DMS114 treated with DMSO at 0.1 percent for 48 hours (cell line): ENCODE measurements at regions not wholly inside any gene's neighbourhood (a gene's known extent, or its start where the extent isn't known, plus 50 kb on each side); places are given as distances from the start of the nearest gene placed in this dataset.
"Not testable (repeated sequence)": the region's sequence is repeated elsewhere in the genome, so short reads cannot be mapped to it uniquely, and the experiment has no call there.

Experiments
- DNase-seq: peaks from one replicate; lab custom pipeline; 2025; ENCODE audit not compliant: unreplicated experiment; lab: John Stamatoyannopoulos, UW

DNA sequence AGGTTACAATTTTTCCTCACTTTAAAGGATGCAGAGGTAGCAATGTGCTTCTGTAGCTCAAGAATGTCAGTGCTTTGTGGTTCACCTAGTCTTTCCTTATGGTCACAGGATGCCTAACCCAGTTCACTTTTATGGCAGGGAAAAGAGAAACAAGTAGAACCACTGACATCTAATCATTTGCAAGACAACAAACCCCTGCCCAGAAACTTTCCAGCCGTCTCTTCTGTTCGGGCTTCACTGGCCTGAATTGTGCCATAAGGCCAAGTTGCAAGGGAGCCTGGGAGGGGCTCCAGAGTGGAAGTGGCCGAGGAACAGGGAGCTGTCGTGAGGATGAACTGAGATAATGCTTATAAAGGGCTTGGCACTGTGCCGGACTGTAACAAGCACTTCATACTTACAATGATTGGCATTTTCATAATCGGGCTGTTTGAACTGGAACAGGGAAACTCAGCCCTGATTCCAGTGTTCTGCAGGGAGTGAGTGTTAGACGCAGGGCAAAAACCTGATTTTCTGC is 212.6 kb downstream of the BCAS1 start:
- DNase-seq: peak; percentile 81

GRCh38 chr20:53856300-53857295 is 213.8 kb downstream of the BCAS1 start:
- DNase-seq: no peak

DNA sequence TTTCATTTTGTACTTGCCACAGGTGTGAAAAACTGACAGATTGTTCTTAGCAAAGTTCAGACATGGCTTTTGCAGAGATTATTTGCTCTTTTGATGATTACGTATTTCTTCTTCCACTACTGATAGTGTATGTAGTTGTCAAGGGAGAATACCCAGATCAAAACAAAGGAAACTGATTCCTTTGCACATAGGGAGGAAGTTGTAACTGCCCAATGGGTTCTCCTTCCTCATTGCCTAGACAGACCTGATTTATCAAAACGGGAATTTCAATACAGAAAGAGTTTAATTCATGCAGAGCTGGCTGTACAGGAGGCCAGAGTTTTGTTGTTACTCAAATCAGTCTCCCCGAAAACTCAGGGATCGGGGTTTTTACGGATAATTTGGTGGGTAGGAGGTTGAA is 214.7 kb downstream of the BCAS1 start:
- no peak for DNase-seq

DNA sequence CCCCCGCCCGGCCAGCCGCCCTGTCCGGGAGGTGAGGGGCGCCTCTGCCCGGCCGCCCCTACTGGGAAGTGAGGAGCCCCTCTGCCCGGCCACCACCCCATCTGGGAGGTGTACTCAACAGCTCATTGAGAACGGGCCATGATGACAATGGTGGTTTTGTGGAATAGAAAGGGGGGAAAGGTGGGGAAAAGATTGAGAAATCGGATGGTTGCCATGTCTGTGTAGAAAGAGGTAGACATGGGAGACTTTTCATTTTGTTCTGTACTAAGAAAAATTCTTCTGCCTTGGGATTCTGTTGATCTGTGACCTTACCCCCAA is 215.8 kb downstream of the BCAS1 start:
- not testable (repeated sequence) for DNase-seq

GRCh38 chr20:53853111-53853713 is 217.2 kb downstream of the BCAS1 start:
- no peak for DNase-seq

GRCh38 chr20:53852691-53853090 is 217.7 kb downstream of the BCAS1 start:
- DNase-seq: no peak

GRCh38 chr20:53852014-53852413 is 218.4 kb downstream of the BCAS1 start:
- no peak for DNase-seq

- DNase-seq: no peak
These were observed 220.1 kb downstream of the BCAS1 start for GRCh38 chr20:53850319-53850718.

GRCh38 chr20:53849471-53850059 is 220.8 kb downstream of the BCAS1 start:
- no peak for DNase-seq

DNA sequence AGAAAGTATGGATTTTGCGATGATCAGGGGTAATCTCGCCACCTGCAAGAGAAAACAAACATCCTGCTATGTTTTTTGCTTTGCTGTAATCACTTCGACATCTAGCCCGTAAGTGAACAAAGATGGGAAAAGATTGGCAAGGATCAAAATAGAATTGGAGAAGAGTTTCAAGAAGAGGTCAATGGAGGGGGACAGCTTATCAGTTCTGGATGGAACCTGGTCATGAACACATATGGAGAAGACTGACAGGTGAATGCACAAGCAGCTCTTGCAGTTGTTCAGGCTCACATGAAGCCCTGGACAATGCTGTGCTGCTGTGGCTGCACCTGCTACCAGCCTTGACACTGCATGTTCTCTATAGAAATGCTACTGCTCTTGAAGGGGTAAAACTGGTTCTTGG is 222.1 kb downstream of the BCAS1 start:
- DNase-seq: no peak

- DNase-seq: no peak
These were observed 222.6 kb downstream of the BCAS1 start for GRCh38 chr20:53847837-53848170.

DNA sequence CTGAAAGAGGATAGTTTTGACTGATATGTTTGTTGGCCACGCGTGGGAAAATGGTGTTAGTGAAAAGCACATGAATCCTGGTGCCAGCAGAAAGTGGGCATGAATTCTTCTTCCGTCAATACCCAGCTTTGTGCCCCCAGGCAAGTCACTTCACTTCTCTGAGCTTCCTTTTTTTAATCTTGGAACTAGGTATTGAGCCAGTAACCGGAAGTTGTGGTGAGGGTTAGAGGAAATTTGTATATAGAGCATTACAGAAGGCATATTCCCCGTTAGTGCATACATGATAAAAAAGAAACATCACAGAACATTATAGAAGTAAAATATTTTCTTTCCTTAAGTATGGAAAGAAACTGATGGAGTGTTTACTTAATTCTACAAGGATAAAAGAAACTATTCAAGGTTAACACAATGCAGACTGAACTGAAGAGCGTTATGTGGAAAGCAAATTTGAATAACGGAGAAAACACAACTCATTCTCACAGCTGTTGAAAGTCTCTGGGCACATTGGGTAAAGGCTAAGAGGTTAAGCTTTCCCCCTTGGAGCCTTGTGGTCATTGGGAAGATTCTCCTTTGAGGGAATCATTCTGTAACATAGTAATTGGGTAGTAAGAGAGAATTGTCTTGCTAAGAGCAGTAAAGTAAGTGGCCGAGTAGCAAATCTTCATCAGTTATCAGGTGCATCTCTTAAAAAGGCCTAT is 223.1 kb downstream of the BCAS1 start:
- DNase-seq: no peak

- DNase-seq: no peak
These were observed 223.8 kb downstream of the BCAS1 start for GRCh38 chr20:53846640-53847039.

DNA sequence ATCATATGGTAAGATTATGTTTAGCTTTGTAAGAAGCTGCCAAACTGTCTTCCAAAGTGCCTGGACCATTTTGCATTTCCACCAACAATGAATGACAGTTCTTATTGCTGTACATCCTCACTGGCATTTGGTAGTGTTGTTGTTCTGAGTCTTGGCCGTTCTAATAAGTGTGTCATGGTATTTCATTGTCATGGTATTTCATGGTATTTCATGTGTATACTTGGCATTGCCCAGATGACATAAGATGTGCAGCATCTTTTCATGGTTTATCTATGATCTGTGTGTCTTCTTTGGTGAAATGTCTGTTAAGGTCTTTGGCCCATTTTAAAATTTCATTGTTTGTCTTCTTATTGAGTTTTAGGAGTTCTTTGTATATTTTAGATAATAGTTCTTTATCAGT is 224.4 kb downstream of the BCAS1 start:
- DNase-seq: no peak

DNA sequence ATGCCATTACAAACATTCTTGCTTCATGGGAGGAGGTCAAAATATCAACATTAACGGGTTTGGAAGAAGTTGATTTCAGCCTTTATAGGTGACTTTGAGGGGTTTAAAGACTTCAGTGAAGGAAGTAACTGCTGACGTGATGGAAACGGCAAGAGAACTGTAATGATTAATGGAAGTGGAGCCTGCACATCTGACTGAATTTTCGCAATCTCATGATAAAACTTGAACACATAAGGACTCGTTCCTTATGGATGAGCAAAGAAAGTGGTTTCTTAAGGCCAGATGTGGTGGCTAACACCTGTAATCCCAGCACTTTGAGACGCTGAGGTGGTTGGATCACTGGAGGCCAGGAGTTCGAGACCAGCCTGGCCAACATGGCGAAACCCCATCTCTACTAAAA is 226.1 kb downstream of the BCAS1 start:
- no peak for DNase-seq

DNA sequence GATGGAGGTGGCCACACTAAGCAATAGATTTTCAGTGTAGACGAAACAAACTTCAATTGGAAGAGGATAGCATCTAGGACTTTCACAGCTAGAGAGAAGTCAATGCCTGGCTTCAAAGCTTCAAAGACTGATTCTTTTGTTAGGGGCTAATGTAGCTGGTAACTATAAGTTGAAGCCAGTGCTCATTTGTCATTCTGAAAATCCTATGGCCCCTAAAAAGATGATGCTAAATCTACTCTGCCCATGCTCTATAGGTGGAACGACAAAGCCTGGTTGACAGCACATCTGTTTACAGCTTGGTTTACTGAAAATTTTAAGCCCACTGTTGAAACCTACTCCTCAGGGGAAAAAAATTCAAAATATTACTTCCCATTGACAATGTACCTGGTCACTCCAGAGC is 226.7 kb downstream of the BCAS1 start:
- DNase-seq: no peak

DNA sequence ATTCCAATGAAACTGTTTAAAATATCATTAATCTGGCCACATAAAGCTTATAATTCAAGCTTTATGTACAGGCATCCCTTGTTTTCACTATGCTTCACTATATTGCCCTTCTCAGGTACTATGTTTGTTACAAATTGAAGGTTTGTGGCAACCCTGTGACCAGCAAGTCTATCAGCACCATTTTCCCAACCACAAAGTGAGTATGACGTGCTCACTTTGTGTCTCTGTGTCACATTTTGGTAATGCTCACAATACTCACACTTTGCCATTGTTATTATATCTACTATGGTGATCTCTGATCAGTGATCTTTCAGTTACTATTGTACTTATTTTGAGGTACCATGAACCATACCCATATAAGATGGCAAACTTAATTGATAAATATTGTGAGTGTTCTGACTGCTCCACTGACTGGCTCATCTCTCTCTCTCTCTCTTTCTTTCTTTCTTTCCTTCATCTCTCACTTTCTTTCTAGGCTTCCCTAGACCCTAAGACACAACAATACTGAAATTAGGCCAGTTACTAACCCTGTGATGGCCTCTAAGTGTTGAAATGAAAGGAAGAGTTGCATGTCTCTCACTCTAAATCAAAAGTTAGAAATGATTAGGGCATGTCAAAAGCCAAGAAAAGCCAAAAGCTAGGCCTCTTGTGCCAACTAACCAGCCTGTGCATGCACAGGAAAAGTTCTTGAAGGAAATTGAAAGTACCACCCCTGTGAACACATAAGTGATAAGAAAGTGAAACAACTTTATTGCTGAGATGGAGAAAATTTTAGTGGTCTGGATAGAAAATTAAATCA is 227.9 kb downstream of the BCAS1 start:
- no peak for DNase-seq

DNA sequence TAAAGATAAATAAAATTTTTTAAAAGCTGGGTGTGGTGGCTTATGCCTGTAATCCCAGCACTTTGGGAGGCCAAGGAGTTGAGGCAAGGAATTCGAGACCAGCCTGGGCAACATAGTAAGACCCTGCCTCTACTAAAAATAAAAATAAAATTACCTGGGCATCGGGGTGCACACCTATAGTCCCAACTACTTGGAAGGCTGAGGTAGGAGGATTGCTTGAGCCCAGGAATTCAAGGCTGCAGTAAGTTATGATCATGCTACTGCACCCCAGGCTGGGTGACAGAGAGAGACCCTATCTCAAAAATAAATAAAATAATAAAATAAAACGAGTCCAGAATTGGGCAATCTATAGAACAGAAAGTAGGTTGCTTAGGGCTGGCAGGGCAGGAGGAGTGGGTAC is 228.7 kb downstream of the BCAS1 start:
- DNase-seq: no peak

DNA sequence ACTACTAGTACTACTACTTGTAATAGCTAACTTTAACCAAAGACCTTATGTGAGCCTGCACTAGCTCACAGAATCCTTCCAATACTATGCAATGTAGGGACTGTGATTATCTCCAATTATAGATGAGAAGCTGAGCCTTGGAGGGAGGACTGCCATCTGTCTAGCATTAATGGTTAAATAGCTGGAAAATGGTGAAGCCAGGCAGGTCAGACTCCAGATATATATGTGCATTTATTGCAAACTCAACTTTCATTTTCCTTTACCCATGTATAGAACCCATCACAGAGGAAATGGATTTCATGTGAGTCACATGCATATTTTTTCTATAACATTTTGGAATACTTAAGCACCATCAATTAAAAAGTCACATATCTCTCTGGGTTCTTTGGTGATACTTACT is 229.9 kb downstream of the BCAS1 start:
- no peak for DNase-seq

GRCh38 chr20:53839423-53840176 is 230.8 kb downstream of the BCAS1 start:
- DNase-seq: no peak
